SU-DHL-6 (cell line): ENCODE measurements at regions not wholly inside any gene's neighbourhood (a gene's known extent, or its start where the extent isn't known, plus 50 kb on each side); places are given as distances from the start of the nearest gene placed in this dataset.

ENCODE experiments used
- H2AFZ ChIP-seq: fragments of 200-600 bp; sonication (generic); 2 replicates; pipeline ENCODE4 v1.6.1; 2014; ENCODE audit warnings: low read depth, mild to moderate bottlenecking, moderate library complexity, mixed read lengths, antibody characterized with exemption, low read length; ENCODE audit not compliant: severe bottlenecking
- H3F3A ChIP-seq: fragments of 200-600 bp; shearing (Covaris generic); 2 replicates; pipeline ENCODE4 v1.6.0; 2016; ENCODE audit warnings: antibody characterized with exemption, mild to moderate bottlenecking; ENCODE audit not compliant: insufficient read depth
- H3K27ac ChIP-seq: fragments of 200-600 bp; sonication (generic); 2 replicates; pipeline ENCODE4 v1.5.1; 2016; ENCODE audit warnings: low read depth, mild to moderate bottlenecking, low read length, moderate library complexity, mixed read lengths
- H3K27me3 ChIP-seq: fragments of 200-600 bp; sonication (generic), shearing (Covaris generic); 2 replicates; pipeline ENCODE4 v1.6.0; 2014; ENCODE audit warnings: mild to moderate bottlenecking, low read length
- H3K36me3 ChIP-seq: fragments of 200-600 bp; sonication (generic); 2 replicates; pipeline ENCODE4 v1.6.1; 2014; ENCODE audit warnings: mild to moderate bottlenecking, low read length, mixed read lengths
- H3K4me2 ChIP-seq: fragments of 300-600, 200-600 bp; shearing (Covaris generic), sonication (generic); 2 replicates; pipeline ENCODE4 v1.6.0; 2014; ENCODE audit warnings: low read length, low read depth, mild to moderate bottlenecking; ENCODE audit not compliant: poor library complexity, severe bottlenecking
- H3K4me3 ChIP-seq: fragments of 200-600 bp; sonication (generic); 2 replicates; pipeline ENCODE4 v1.5.1; 2014; ENCODE audit warnings: antibody characterized with exemption, low read length, mild to moderate bottlenecking, mixed read lengths; ENCODE audit not compliant: insufficient read depth, poor library complexity, severe bottlenecking
- H3K79me2 ChIP-seq: fragments of 200-600 bp; sonication (generic); 2 replicates; pipeline ENCODE4 v1.6.1; 2014; ENCODE audit warnings: mild to moderate bottlenecking, low read length, moderate library complexity; ENCODE audit not compliant: insufficient read depth
- H3K9ac ChIP-seq: fragments of 200-600 bp; sonication (generic); 2 replicates; pipeline ENCODE4 v1.7.0; 2014; ENCODE audit warnings: mild to moderate bottlenecking, low read length
- H3K9me2 ChIP-seq: fragments of 200-600 bp; sonication (generic); replicated peaks from 2 replicates; pipeline ENCODE4 v1.6.1; 2014; ENCODE audit warnings: low read length; ENCODE audit not compliant: insufficient read depth
- H3K9me3 ChIP-seq: fragments of 200-600 bp; sonication (generic); 2 replicates; pipeline ENCODE4 v1.6.1; 2014; ENCODE audit warnings: low read length, mixed read lengths; ENCODE audit not compliant: insufficient read depth
- H4K20me1 ChIP-seq: fragments of 200-600 bp; sonication (generic); 2 replicates; pipeline ENCODE4 v1.6.1; 2014; ENCODE audit warnings: low read depth, mild to moderate bottlenecking, antibody characterized with exemption, low read length, moderate library complexity, mixed read lengths
- CTCF ChIP-seq: fragments of 200-600 bp; sonication (generic); IDR thresholded peaks from one replicate; pipeline ENCODE4 v1.5.1; 2017; ENCODE audit warnings: antibody characterized with exemption, mild to moderate bottlenecking, low read length, moderate library complexity; ENCODE audit not compliant: insufficient read depth, poor library complexity, severe bottlenecking
- EZH2phosphoT487 ChIP-seq: fragments of 200-600 bp; sonication (generic), shearing (Covaris generic); conservative IDR thresholded peaks from 2 replicates; pipeline ENCODE4 v1.6.1; 2018; ENCODE audit warnings: mild to moderate bottlenecking, antibody characterized with exemption, low read length, moderate library complexity, mixed read lengths

- Histone ChIP-seq H3K4me3 (no peak overlapping the region), H3K9ac (no peak overlapping the region), H3K9me2 (no peaks in the 10 kb centered on the region), H3K36me3 (no peaks in the 10 kb centered on the region), H3K79me2 (no peaks in the 10 kb centered on the region), H3K4me2 (no peak overlapping the region), H3F3A (no peaks in the 10 kb centered on the region), H3K27me3 (no peaks in the 10 kb centered on the region), H3K27ac (no peak overlapping the region), H2AFZ (no peak overlapping the region), H4K20me1 (no peaks in the 10 kb centered on the region), H3K9me3 (no peaks in the 10 kb centered on the region)
- TF ChIP-seq CTCF (no peak), EZH2phosphoT487 (no peak)
These were observed 672.8 kb downstream of the PCDH7 start for GRCh38 chr4:31392923-31393322.

GRCh38 chr4:31408121-31408520 lies 688.0 kb downstream of the PCDH7 start:
- Histone ChIP-seq H3K4me2 (no peak overlapping the region), H3K9ac (no peak overlapping the region), H3K9me3 (peaks cover 7% of the 10 kb centered on the region), H2AFZ (no peak overlapping the region), H4K20me1 (no peaks in the 10 kb centered on the region), H3K27ac (no peak overlapping the region), H3K4me3 (no peak overlapping the region), H3F3A (no peaks in the 10 kb centered on the region), H3K79me2 (no peaks in the 10 kb centered on the region), H3K27me3 (no peaks in the 10 kb centered on the region), H3K9me2 (no peaks in the 10 kb centered on the region), H3K36me3 (peaks cover 4% of the 10 kb centered on the region; the same call in 1 of the 2 replicates)
- TF ChIP-seq EZH2phosphoT487 (no peak), CTCF (no peak)

- Histone ChIP-seq H3K36me3 (peaks cover 4% of the 10 kb centered on the region; the same call in 1 of the 2 replicates), H4K20me1 (no peaks in the 10 kb centered on the region), H3K9ac (no peak overlapping the region), H3K27me3 (no peaks in the 10 kb centered on the region), H3K4me2 (no peak overlapping the region), H2AFZ (no peak overlapping the region), H3K79me2 (no peaks in the 10 kb centered on the region), H3K9me3 (no peaks in the 10 kb centered on the region; the same call in none of the 2 replicates), H3K27ac (no peak overlapping the region), H3K4me3 (no peak overlapping the region), H3K9me2 (no peaks in the 10 kb centered on the region), H3F3A (no peaks in the 10 kb centered on the region)
- TF ChIP-seq EZH2phosphoT487 (no peak), CTCF (no peak)
These were observed 691.4 kb downstream of the PCDH7 start for GRCh38 chr4:31411565-31411964.
